GM12878 (cell line): ENCODE measurements at regions not wholly inside any gene's neighbourhood (a gene's known extent, or its start where the extent isn't known, plus 50 kb on each side); places are given as distances from the start of the nearest gene placed in this dataset.

Experiments
- HCFC1 ChIP-seq: fragments of 150-350 bp; IDR thresholded peaks from 2 replicates; pipeline ENCODE4 v1.6.1; 2014; ENCODE audit warnings: low read length
- RAD51 ChIP-seq: fragments of 450-650 bp; IDR thresholded peaks from 2 replicates; pipeline ENCODE4 v1.6.1; 2016; ENCODE audit warnings: moderate library complexity, mild to moderate bottlenecking, inconsistent platforms
- TAF1 ChIP-seq: IDR thresholded peaks from 2 replicates; pipeline ENCODE4 v1.6.1; 2011; ENCODE audit warnings: mild to moderate bottlenecking, low read depth, low read length, borderline replicate concordance
- TBL1XR1 ChIP-seq: IDR thresholded peaks from 2 replicates; pipeline ENCODE4 v1.6.1; 2012; ENCODE audit warnings: low read depth, low read length, improper control_type of control experiment
- TCF7 ChIP-seq: IDR thresholded peaks from 2 replicates; pipeline ENCODE4 v1.6.1; 2014; ENCODE audit warnings: antibody characterized with exemption, borderline replicate concordance
- TF ChIP-seq, protein P1 (sequence below), 3 experiments: IDR thresholded peaks in 2 of 3; conservative IDR thresholded peaks in 1 of 3; 2 replicates each; pipeline ENCODE4 v1.5.1; 2011; ENCODE audit warnings: low read depth in 3 of 3, low read length in 3 of 3, mild to moderate bottlenecking in 3 of 3, control low read depth in 2 of 3, moderate library complexity in 2 of 3, inconsistent platforms in 1 of 3, mixed read lengths in 1 of 3; ENCODE audit not compliant: control insufficient read depth in 2 of 3, insufficient read depth in 1 of 3; ENCODE audit errors: extremely low read depth in 1 of 3
- TF ChIP-seq, protein P2 (sequence below): IDR thresholded peaks from 2 replicates; pipeline ENCODE4 v1.6.1; 2012; ENCODE audit warnings: low read depth, low read length, improper control_type of control experiment

DNA sequence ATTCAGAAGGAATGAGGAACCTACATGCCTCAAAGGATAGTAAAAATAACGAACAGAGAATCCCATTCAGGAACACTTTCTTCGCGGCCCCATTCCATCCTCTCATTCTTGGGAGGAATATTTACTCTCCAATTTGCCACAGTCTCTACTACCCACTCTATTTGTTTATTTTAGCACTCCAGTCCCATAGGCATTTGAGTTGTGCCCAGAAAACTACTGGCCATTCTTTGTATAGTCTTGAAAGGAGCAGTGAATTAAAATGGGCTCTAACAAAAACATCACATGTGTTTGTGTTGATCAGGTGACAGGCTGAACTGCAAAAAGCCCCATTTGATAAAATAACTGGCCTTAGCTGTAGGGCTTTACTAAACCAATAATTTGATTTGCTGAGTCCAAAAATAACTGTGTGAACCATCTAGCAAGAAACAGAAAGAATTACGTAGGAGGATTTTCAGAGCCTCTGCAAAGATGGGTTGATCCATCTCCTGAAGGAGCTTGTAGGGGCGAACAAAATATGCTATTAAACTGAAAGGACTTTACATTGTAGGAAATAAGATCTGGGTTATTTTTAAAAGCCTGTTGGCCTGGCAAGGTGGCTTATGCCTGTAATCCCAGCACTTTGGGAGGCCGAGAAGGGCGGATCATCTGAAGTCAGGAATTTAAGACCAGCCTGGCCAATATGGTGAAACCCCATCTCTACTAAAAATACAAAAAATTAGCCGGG, 142.3 kb upstream of the CPNE8 start:
- TF ChIP-seq, protein P1, sequence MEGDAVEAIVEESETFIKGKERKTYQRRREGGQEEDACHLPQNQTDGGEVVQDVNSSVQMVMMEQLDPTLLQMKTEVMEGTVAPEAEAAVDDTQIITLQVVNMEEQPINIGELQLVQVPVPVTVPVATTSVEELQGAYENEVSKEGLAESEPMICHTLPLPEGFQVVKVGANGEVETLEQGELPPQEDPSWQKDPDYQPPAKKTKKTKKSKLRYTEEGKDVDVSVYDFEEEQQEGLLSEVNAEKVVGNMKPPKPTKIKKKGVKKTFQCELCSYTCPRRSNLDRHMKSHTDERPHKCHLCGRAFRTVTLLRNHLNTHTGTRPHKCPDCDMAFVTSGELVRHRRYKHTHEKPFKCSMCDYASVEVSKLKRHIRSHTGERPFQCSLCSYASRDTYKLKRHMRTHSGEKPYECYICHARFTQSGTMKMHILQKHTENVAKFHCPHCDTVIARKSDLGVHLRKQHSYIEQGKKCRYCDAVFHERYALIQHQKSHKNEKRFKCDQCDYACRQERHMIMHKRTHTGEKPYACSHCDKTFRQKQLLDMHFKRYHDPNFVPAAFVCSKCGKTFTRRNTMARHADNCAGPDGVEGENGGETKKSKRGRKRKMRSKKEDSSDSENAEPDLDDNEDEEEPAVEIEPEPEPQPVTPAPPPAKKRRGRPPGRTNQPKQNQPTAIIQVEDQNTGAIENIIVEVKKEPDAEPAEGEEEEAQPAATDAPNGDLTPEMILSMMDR (IDR thresholded peaks at IDR 0.05 in 2 of 3, conservative IDR thresholded peaks at IDR 0.05 in 1 of 3; ENCODE audit: control insufficient read depth in 2 of 3, extremely low read depth in 1 of 3, insufficient read depth in 1 of 3, low read depth in 3 of 3, low read length in 3 of 3): no peak
- TF ChIP-seq TAF1 (no peak), TCF7 (no peak), TBL1XR1 (no peak), HCFC1 (no peak), RAD51 (0 out of 2 replicates have a peak, but pooled peaks have one; percentile 33)
- TF ChIP-seq, protein P2, sequence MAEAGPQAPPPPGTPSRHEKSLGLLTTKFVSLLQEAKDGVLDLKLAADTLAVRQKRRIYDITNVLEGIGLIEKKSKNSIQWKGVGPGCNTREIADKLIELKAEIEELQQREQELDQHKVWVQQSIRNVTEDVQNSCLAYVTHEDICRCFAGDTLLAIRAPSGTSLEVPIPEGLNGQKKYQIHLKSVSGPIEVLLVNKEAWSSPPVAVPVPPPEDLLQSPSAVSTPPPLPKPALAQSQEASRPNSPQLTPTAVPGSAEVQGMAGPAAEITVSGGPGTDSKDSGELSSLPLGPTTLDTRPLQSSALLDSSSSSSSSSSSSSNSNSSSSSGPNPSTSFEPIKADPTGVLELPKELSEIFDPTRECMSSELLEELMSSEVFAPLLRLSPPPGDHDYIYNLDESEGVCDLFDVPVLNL: no peak
